HL-60 (cell line): ENCODE measurements at regions not wholly inside any gene's neighbourhood (a gene's known extent, or its start where the extent isn't known, plus 50 kb on each side); places are given as distances from the start of the nearest gene placed in this dataset.

Experiments
- DNase-seq, 2 experiments: peaks; one replicate each; pipeline ENCODE4 v3.0.0-alpha.2; 2010 to 2020; ENCODE audit warnings: low read depth in 1 of 2, low spot score in 1 of 2
- H3K27ac ChIP-seq: fragments of 250-450 bp; sonication (Bioruptor Pico); replicated peaks from 2 replicates; pipeline ENCODE4 v1.5.1; 2020; ENCODE audit warnings: mild to moderate bottlenecking, moderate library complexity
- H3K27me3 ChIP-seq: fragments of 250-450 bp; sonication (Bioruptor Pico); 2 replicates; pipeline ENCODE4 v1.5.1; 2021; ENCODE audit warnings: mild to moderate bottlenecking, moderate library complexity; ENCODE audit not compliant: insufficient read depth, poor library complexity, severe bottlenecking
- H3K4me3 ChIP-seq: replicated peaks from 2 replicates; pipeline ENCODE4 v1.5.1; 2011; ENCODE audit warnings: mild to moderate bottlenecking, control low read depth, low read length; ENCODE audit not compliant: insufficient read depth
- GABPA ChIP-seq: IDR thresholded peaks from 2 replicates; pipeline ENCODE4 v1.6.1; 2012; ENCODE audit warnings: low read depth
- POLR2AphosphoS5 ChIP-seq: IDR thresholded peaks from 2 replicates; pipeline ENCODE4 v1.6.1; 2012; ENCODE audit warnings: low read depth
- SPI1 ChIP-seq: IDR thresholded peaks from 2 replicates; pipeline ENCODE4 v1.6.1; 2012; ENCODE audit warnings: low read depth, mild to moderate bottlenecking, borderline replicate concordance
- TF ChIP-seq, protein P1 (sequence below): IDR thresholded peaks from 2 replicates; pipeline ENCODE4 v1.6.1; 2012; ENCODE audit warnings: low read depth; ENCODE audit not compliant: insufficient replicate concordance
- TF ChIP-seq, protein P2 (sequence below): IDR thresholded peaks from one replicate; pipeline ENCODE4 v1.5.1; 2011; ENCODE audit warnings: low read length, control low read depth, inconsistent platforms; ENCODE audit not compliant: insufficient read depth

DNA sequence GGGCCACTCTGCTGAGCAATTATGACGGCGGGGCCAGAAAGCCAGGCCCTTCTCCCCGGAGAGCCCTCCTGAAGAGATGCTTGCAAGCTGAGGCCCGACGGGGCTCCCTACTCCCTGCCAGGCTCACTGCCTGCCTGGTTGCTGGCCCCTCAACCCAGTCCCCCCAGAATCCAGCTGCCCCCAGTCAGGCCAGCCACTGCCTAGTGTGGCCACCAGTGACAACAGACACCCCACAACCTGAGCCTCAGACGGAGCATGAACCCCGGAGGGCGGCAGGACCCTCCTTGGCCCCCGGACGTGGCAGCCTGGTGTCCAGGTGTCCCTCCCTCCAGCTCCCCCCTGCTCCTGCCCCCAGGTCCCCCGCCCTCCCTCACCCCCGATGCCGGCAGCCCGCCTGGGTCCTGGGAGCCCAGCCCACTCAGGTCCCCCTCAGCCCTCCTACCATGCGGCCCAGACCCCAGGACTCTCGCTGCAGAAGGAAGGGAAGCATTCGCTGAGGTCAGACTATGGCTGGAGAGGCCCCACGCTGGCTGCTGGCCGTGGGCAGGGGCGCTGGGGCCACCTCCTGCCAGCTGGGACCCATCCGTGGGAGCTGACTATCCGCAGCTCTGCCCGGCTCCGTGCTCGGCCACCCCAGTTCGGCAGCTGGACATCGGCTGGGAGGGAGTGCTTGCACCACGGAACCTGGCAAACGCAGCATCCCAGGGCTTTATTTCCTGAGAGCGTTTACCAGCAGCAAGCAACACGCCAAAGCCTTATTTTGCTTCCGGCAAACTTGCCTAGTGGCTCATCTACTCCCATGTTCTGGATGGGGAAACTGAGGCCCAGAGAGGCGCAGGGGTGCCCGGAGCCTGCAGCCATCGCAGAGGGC lies 89.8 kb downstream of the UNCX start:
- DNase-seq: no peak
- TF ChIP-seq GABPA (no peak), SPI1 (no peak), POLR2AphosphoS5 (no peak)
- TF ChIP-seq, protein P1, sequence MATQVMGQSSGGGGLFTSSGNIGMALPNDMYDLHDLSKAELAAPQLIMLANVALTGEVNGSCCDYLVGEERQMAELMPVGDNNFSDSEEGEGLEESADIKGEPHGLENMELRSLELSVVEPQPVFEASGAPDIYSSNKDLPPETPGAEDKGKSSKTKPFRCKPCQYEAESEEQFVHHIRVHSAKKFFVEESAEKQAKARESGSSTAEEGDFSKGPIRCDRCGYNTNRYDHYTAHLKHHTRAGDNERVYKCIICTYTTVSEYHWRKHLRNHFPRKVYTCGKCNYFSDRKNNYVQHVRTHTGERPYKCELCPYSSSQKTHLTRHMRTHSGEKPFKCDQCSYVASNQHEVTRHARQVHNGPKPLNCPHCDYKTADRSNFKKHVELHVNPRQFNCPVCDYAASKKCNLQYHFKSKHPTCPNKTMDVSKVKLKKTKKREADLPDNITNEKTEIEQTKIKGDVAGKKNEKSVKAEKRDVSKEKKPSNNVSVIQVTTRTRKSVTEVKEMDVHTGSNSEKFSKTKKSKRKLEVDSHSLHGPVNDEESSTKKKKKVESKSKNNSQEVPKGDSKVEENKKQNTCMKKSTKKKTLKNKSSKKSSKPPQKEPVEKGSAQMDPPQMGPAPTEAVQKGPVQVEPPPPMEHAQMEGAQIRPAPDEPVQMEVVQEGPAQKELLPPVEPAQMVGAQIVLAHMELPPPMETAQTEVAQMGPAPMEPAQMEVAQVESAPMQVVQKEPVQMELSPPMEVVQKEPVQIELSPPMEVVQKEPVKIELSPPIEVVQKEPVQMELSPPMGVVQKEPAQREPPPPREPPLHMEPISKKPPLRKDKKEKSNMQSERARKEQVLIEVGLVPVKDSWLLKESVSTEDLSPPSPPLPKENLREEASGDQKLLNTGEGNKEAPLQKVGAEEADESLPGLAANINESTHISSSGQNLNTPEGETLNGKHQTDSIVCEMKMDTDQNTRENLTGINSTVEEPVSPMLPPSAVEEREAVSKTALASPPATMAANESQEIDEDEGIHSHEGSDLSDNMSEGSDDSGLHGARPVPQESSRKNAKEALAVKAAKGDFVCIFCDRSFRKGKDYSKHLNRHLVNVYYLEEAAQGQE: no peak
- TF ChIP-seq, protein P2, sequence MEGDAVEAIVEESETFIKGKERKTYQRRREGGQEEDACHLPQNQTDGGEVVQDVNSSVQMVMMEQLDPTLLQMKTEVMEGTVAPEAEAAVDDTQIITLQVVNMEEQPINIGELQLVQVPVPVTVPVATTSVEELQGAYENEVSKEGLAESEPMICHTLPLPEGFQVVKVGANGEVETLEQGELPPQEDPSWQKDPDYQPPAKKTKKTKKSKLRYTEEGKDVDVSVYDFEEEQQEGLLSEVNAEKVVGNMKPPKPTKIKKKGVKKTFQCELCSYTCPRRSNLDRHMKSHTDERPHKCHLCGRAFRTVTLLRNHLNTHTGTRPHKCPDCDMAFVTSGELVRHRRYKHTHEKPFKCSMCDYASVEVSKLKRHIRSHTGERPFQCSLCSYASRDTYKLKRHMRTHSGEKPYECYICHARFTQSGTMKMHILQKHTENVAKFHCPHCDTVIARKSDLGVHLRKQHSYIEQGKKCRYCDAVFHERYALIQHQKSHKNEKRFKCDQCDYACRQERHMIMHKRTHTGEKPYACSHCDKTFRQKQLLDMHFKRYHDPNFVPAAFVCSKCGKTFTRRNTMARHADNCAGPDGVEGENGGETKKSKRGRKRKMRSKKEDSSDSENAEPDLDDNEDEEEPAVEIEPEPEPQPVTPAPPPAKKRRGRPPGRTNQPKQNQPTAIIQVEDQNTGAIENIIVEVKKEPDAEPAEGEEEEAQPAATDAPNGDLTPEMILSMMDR: no peak
- Histone ChIP-seq H3K4me3 (no peak overlapping the region), H3K27me3 (peaks cover 9% of the 10 kb centered on the region), H3K27ac (no peak overlapping the region)

DNA sequence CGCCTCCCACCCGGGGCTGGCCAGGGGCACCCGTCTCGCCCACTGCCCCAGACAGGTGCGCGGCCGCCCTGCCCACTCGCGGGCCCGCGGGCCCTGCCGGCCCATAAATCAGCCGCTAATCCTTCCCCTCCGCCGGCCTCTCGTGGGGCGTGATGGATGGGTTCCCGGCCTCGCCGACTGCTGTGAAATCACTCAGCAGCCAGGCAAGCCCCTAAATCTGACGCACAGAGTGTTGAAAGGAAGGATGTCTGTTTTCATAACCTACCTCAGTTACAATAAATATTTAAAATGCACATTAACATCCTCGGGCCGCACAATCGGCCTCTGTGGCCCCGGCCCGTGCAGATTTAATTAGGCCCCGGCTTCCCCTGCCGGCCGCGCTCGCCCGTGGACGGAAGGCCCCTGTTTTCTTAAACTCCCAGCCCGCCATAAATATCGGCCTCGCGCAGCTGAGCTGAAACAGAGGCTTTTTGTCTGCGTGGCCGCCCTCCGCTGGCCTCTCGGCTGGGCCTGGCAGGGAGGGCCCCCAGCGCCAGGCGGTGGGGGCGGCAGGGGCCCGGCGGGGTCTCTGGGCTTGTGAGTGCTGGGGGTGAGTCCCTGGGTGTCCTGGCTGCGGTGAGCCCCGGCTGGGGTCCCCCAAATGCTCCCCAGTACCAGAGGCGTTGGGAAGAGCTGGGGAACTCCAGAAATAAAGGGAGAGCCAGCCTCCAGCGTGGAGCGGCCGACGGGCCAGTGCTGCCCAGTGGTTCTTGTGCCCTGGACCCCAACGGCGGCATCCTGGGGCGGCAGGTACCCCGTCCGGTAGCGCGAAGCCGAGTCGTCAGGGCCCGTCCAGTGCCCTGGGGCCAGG lies 90.7 kb downstream of the UNCX start:
- H3K27ac ChIP-seq: no peak overlapping the region
- DNase-seq: no peak
- TF ChIP-seq, protein P1: no peak
- TF ChIP-seq GABPA (no peak), POLR2AphosphoS5 (no peak)
- TF ChIP-seq, protein P2: no peak
- peaks cover 9% of the 10 kb centered on the region for H3K27me3 ChIP-seq
- H3K4me3 ChIP-seq: no peak overlapping the region

DNA sequence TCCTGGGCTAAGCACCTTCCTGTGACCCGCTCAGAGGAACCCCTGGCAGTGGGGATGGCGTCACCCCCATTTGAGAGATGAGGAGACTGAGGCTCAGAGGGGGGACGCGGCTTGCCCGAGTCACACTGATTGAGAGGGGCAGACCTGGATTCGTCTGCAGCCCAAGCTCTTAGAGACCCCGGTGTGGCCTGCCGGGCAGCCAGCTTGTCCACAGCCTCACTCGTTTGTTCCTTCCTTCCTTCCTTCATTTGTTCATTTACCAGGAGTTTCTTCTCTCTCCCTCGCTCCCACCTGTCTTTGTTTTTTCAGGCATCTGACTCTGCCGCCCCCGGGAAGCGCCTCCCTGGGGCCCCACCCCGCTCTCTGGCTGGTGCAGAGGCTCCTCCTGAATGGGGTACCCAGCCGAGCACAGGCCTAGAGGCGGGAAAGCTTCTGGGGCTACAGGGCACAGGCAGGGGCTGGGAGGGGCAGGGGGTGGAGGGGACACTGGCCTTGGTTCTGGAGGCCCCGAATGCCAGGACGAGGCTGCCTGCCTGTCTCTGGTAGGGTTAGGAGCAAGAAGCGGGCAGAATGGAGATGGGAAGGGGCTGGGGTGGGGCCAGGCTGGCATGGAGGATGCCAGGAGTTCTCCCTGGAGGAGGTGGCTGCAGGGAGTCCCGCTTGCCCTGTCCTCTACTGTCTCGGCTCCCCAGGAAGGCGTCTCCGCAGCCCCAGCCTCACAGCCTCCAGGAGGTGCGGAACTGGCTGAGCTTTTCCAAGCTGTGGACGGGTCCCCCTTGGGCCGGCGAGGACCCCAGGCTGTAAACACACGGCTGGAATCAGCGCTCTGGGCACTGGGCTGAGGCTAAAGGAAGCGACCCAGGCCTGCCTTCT lies 91.6 kb downstream of the UNCX start:
- TF ChIP-seq SPI1 (no peak), GABPA (no peak), POLR2AphosphoS5 (no peak)
- TF ChIP-seq, protein P1: no peak
- TF ChIP-seq, protein P2: no peak
- Histone ChIP-seq H3K27me3 (peaks cover 9% of the 10 kb centered on the region), H3K27ac (no peak overlapping the region), H3K4me3 (no peak overlapping the region)
- no peak for DNase-seq
